MG63 (cell line): ENCODE measurements at regions not wholly inside any gene's neighbourhood (a gene's known extent, or its start where the extent isn't known, plus 50 kb on each side); places are given as distances from the start of the nearest gene placed in this dataset.

Source experiments
- DNase-seq: peaks from one replicate; pipeline ENCODE4 v3.0.0-alpha.2; 2020
- H3K27me3 ChIP-seq: fragments of 250-450 bp; sonication (Bioruptor Pico); 2 replicates; pipeline ENCODE4 v1.5.1; 2020; ENCODE audit warnings: mild to moderate bottlenecking, moderate library complexity
- H3K36me3 ChIP-seq: fragments of 250-450 bp; sonication (Bioruptor Pico); 2 replicates; pipeline ENCODE4 v1.5.1; 2020; ENCODE audit warnings: mild to moderate bottlenecking, moderate library complexity
- H3K4me3 ChIP-seq: fragments of 250-450 bp; sonication (Bioruptor Pico); 2 replicates; pipeline ENCODE4 v1.5.1; 2020; ENCODE audit warnings: mild to moderate bottlenecking, moderate library complexity
- H3K9me3 ChIP-seq: fragments of 250-450 bp; sonication (Bioruptor Pico); 2 replicates; pipeline ENCODE4 v1.5.1; 2020; ENCODE audit warnings: mild to moderate bottlenecking, moderate library complexity

GRCh38 chr12:59895166-59895775 is 299.4 kb downstream of the SLC16A7 start:
- Histone ChIP-seq H3K36me3 (no peaks in the 10 kb centered on the region), H3K4me3 (no peak overlapping the region), H3K9me3 (no peaks in the 10 kb centered on the region), H3K27me3 (no peaks in the 10 kb centered on the region)
- no peak for DNase-seq

GRCh38 chr12:59904874-59905521 is 309.2 kb downstream of the SLC16A7 start:
- H3K4me3 ChIP-seq, result no peak overlapping the region
- no peak for DNase-seq

GRCh38 chr12:59911516-59911915 is 315.7 kb downstream of the SLC16A7 start:
- DNase-seq, result no peak
- Histone ChIP-seq H3K27me3 (no peaks in the 10 kb centered on the region), H3K9me3 (no peaks in the 10 kb centered on the region), H3K4me3 (no peak overlapping the region), H3K36me3 (no peaks in the 10 kb centered on the region)

More at GRCh38 chr12:59904874-59905521, 309.2 kb downstream of the SLC16A7 start:
- no peaks in the 10 kb centered on the region for H3K27me3 ChIP-seq
- no peaks in the 10 kb centered on the region for H3K9me3 ChIP-seq
- no peaks in the 10 kb centered on the region for H3K36me3 ChIP-seq

GRCh38 chr12:59916988-59917387 is 321.2 kb downstream of the SLC16A7 start:
- Histone ChIP-seq H3K36me3 (no peaks in the 10 kb centered on the region), H3K4me3 (no peak overlapping the region), H3K27me3 (no peaks in the 10 kb centered on the region), H3K9me3 (no peaks in the 10 kb centered on the region)
- no peak for DNase-seq

GRCh38 chr12:59927032-59927431 is 331.2 kb downstream of the SLC16A7 start:
- H3K9me3 ChIP-seq, result no peaks in the 10 kb centered on the region
- no peaks in the 10 kb centered on the region for H3K27me3 ChIP-seq
- H3K36me3 ChIP-seq, result no peaks in the 10 kb centered on the region
- H3K4me3 ChIP-seq, result no peak overlapping the region
- DNase-seq, result no peak

- no peak for DNase-seq
- Histone ChIP-seq H3K9me3 (0 out of 2 replicates have a peak, but pooled peaks cover 2% of the 10 kb centered on the region), H3K27me3 (no peaks in the 10 kb centered on the region), H3K4me3 (no peak overlapping the region), H3K36me3 (no peaks in the 10 kb centered on the region)
These were observed 332.6 kb downstream of the SLC16A7 start for GRCh38 chr12:59928416-59928815.

- H3K9me3 ChIP-seq, result 0 out of 2 replicates have a peak, but pooled peaks cover 2% of the 10 kb centered on the region
- no peak overlapping the region for H3K4me3 ChIP-seq
- no peaks in the 10 kb centered on the region for H3K36me3 ChIP-seq
- H3K27me3 ChIP-seq, result no peaks in the 10 kb centered on the region
- DNase-seq, result peak; percentile 56
These were observed 333.3 kb downstream of the SLC16A7 start for GRCh38 chr12:59929110-59929509.

- Histone ChIP-seq H3K36me3 (no peaks in the 10 kb centered on the region), H3K9me3 (0 out of 2 replicates have a peak, but pooled peaks cover 2% of the 10 kb centered on the region), H3K4me3 (no peak overlapping the region), H3K27me3 (no peaks in the 10 kb centered on the region)
- DNase-seq, result no peak
These were observed 338.7 kb downstream of the SLC16A7 start for GRCh38 chr12:59934486-59934885.

- 0 out of 2 replicates have a peak, but pooled peaks cover 2% of the 10 kb centered on the region for H3K9me3 ChIP-seq
- no peaks in the 10 kb centered on the region for H3K36me3 ChIP-seq
- no peak for DNase-seq
- H3K4me3 ChIP-seq, result no peak overlapping the region
- no peaks in the 10 kb centered on the region for H3K27me3 ChIP-seq
These were observed 340.7 kb downstream of the SLC16A7 start for GRCh38 chr12:59936534-59936933.

GRCh38 chr12:59937148-59937547 is 341.3 kb downstream of the SLC16A7 start:
- Histone ChIP-seq H3K9me3 (0 out of 2 replicates have a peak, but pooled peaks cover 2% of the 10 kb centered on the region), H3K36me3 (no peaks in the 10 kb centered on the region), H3K4me3 (no peak overlapping the region), H3K27me3 (no peaks in the 10 kb centered on the region)
- no peak for DNase-seq

GRCh38 chr12:59938190-59938962 is 342.5 kb downstream of the SLC16A7 start:
- H3K27me3 ChIP-seq, result no peaks in the 10 kb centered on the region
- no peak for DNase-seq
- H3K36me3 ChIP-seq, result no peaks in the 10 kb centered on the region

GRCh38 chr12:59940631-59941342 is 345.0 kb downstream of the SLC16A7 start:
- Histone ChIP-seq H3K4me3 (no peak overlapping the region), H3K9me3 (no peaks in the 10 kb centered on the region), H3K36me3 (no peaks in the 10 kb centered on the region), H3K27me3 (no peaks in the 10 kb centered on the region)
- DNase-seq, result no peak

More at GRCh38 chr12:59938190-59938962, 342.5 kb downstream of the SLC16A7 start:
- no peak overlapping the region for H3K4me3 ChIP-seq
- H3K9me3 ChIP-seq, result no peaks in the 10 kb centered on the region

GRCh38 chr12:59941461-59941860 is 345.6 kb downstream of the SLC16A7 start:
- Histone ChIP-seq H3K27me3 (no peaks in the 10 kb centered on the region), H3K4me3 (no peak overlapping the region), H3K9me3 (no peaks in the 10 kb centered on the region), H3K36me3 (no peaks in the 10 kb centered on the region)
- no peak for DNase-seq

GRCh38 chr12:59944177-59944576 is 348.3 kb downstream of the SLC16A7 start:
- no peaks in the 10 kb centered on the region for H3K27me3 ChIP-seq
- no peaks in the 10 kb centered on the region for H3K9me3 ChIP-seq
- H3K36me3 ChIP-seq, result no peaks in the 10 kb centered on the region
- H3K4me3 ChIP-seq, result no peak overlapping the region
- no peak for DNase-seq

- DNase-seq, result no peak
- Histone ChIP-seq H3K27me3 (no peaks in the 10 kb centered on the region), H3K9me3 (no peaks in the 10 kb centered on the region), H3K4me3 (no peak overlapping the region), H3K36me3 (no peaks in the 10 kb centered on the region)
These were observed 350.8 kb downstream of the SLC16A7 start for GRCh38 chr12:59946635-59947034.

- H3K27me3 ChIP-seq, result no peaks in the 10 kb centered on the region
- no peaks in the 10 kb centered on the region for H3K9me3 ChIP-seq
- DNase-seq, result no peak
- no peaks in the 10 kb centered on the region for H3K36me3 ChIP-seq
- H3K4me3 ChIP-seq, result no peak overlapping the region
These were observed 367.7 kb downstream of the SLC16A7 start for GRCh38 chr12:59963546-59963945.

- Histone ChIP-seq H3K9me3 (no peaks in the 10 kb centered on the region), H3K36me3 (no peaks in the 10 kb centered on the region), H3K27me3 (no peaks in the 10 kb centered on the region), H3K4me3 (no peak overlapping the region)
- peak; percentile 33 for DNase-seq
These were observed 377.1 kb downstream of the SLC16A7 start for GRCh38 chr12:59972905-59973304.
